Sigmoid colon (tissue), 6 donors: ENCODE measurements at regions not wholly inside any gene's neighbourhood (a gene's known extent, or its start where the extent isn't known, plus 50 kb on each side); places are given as distances from the start of the nearest gene placed in this dataset.

Experiments used
- DNase-seq: peaks from one replicate; pipeline ENCODE4 v3.0.0-alpha.2; 2019
- H3K27ac ChIP-seq, 4 donors: fragments of 200-600 bp; sonication (generic); one replicate each; pipeline ENCODE4 v1.5.1; 2016 to 2019; ENCODE audit warnings: mild to moderate bottlenecking in 1 of 4
- H3K27me3 ChIP-seq, 3 donors: fragments of 200-600 bp; sonication (generic); one replicate each; pipeline ENCODE4 v1.5.1; 2019; ENCODE audit warnings: mild to moderate bottlenecking in 1 of 3
- H3K36me3 ChIP-seq, 4 donors: fragments of 200-600 bp; sonication (generic); one replicate each; pipeline ENCODE4 v1.5.1; 2016 to 2019
- H3K4me1 ChIP-seq, 4 donors: fragments of 200-600 bp; sonication (generic); one replicate each; pipeline ENCODE4 v1.5.1; 2017 to 2019
- H3K4me3 ChIP-seq, 4 donors: fragments of 200-600 bp; sonication (generic); one replicate each; pipeline ENCODE4 v1.5.1; 2017 to 2019; ENCODE audit warnings: mild to moderate bottlenecking in 2 of 4, moderate library complexity in 1 of 4
- H3K9me3 ChIP-seq, 4 donors: fragments of 200-600 bp in 3 of 4; sonication (generic) in 3 of 4; one replicate each; pipeline versions ENCODE4 v1.5.1 to v1.6.1; 2013 to 2019
- CTCF ChIP-seq, 4 experiments: fragments of 450-650 bp in 3 of 4; fragments of 200-600 bp in 1 of 4; IDR thresholded peaks; one replicate each; pipeline ENCODE4 v1.5.1; 2016 to 2019; ENCODE audit warnings: antibody characterized with exemption in 4 of 4, mild to moderate bottlenecking in 3 of 4, moderate library complexity in 2 of 4
- EP300 ChIP-seq, 4 donors: sonication (generic); formaldehyde crosslinking; IDR thresholded peaks; one replicate each; pipeline ENCODE4 v1.6.1; 2017; ENCODE audit warnings: antibody characterized with exemption in 4 of 4
- POLR2A ChIP-seq, 2 donors: fragments of 450-650 bp; IDR thresholded peaks; one replicate each; pipeline ENCODE4 v1.6.1; 2016; ENCODE audit warnings: antibody characterized with exemption in 2 of 2, mild to moderate bottlenecking in 2 of 2, moderate library complexity in 2 of 2
- POLR2AphosphoS5 ChIP-seq, 4 donors: sonication (generic); formaldehyde crosslinking; IDR thresholded peaks; one replicate each; pipeline ENCODE4 v1.6.1; 2017; ENCODE audit warnings: antibody characterized with exemption in 4 of 4
- WGBS, 2 donors: extraction: QIAGEN DNeasy Blood & Tissue Kit; methylation state at CpG; one replicate each; pipeline ENCODE4 v1.1.7; 2013; 5-methylcytosine and 5-hydroxymethylcytosine counted together
- intact Hi-C: fragments of 100-400 bp; cut with DNase I; formaldehyde crosslinking; loops from one replicate; pipeline ENCODE4 v1.15.1; 2023
- donor health status: healthy with polysubstance abuse.
- donor health status: healthy.

- no peak for TF ChIP-seq POLR2A (IDR thresholded peaks at IDR 0.05)
- no peak for TF ChIP-seq CTCF (IDR thresholded peaks at IDR 0.05)
- TF ChIP-seq POLR2AphosphoS5 (IDR thresholded peaks at IDR 0.05) = no peak
- no peak for TF ChIP-seq EP300 (IDR thresholded peaks at IDR 0.05)
- H3K36me3 ChIP-seq = no peaks in the 10 kb centered on the region
- no peak overlapping the region for H3K4me3 ChIP-seq
- intact Hi-C loops = no loop called here
- WGBS, 2 donors = 59 to 80% methylated on average over 11 of the region's 11 CpGs
- H3K27me3 ChIP-seq = no peaks in the 10 kb centered on the region
- H3K4me1 ChIP-seq = peaks cover 0 to 46% (median 42%) of the 10 kb centered on the region in 4 donors
- no peak for DNase-seq
- H3K27ac ChIP-seq = no peak overlapping the region
- H3K9me3 ChIP-seq = no peaks in the 10 kb centered on the region
Measured at GRCh38 chr20:62535282-62535811, 59.6 kb upstream of the GATA5 start.

- Histone ChIP-seq H3K4me1 (peaks cover 0 to 52% (median 47%) of the 10 kb centered on the region in 4 donors), H3K9me3 (no peaks in the 10 kb centered on the region), H3K27ac (peak overlapping the region in 3 of 4 donors; percentile 83 to 87 (median 85)), H3K27me3 (no peaks in the 10 kb centered on the region), H3K36me3 (no peaks in the 10 kb centered on the region), H3K4me3 (no peak overlapping the region)
- DNase-seq = no peak
- no peak for TF ChIP-seq EP300 (IDR thresholded peaks at IDR 0.05)
- no peak for TF ChIP-seq POLR2AphosphoS5 (IDR thresholded peaks at IDR 0.05)
- no peak for TF ChIP-seq POLR2A (IDR thresholded peaks at IDR 0.05)
- no peak for TF ChIP-seq CTCF (IDR thresholded peaks at IDR 0.05)
- WGBS, 2 donors = 70 to 87% methylated on average over 12 of the region's 12 CpGs
- intact Hi-C loops = no loop called here
Measured at GRCh38 chr20:62535964-62536363, 60.2 kb upstream of the GATA5 start.

- H3K27ac ChIP-seq = peak overlapping the region in 3 of 4 donors; percentile 83 to 87 (median 85)
- no peaks in the 10 kb centered on the region for H3K9me3 ChIP-seq
- no peaks in the 10 kb centered on the region for H3K27me3 ChIP-seq
- H3K4me3 ChIP-seq = no peak overlapping the region
- TF ChIP-seq POLR2A (IDR thresholded peaks at IDR 0.05) (no peak), POLR2AphosphoS5 (IDR thresholded peaks at IDR 0.05) (peak in 3 of 4 donors; percentile 47 to 54 (median 49)), CTCF (IDR thresholded peaks at IDR 0.05) (no peak)
- WGBS, 2 donors = 19 to 63% methylated on average over 16 of the region's 16 CpGs
- H3K4me1 ChIP-seq = peaks cover 0 to 60% (median 47%) of the 10 kb centered on the region in 4 donors
- intact Hi-C loops = no loop called here
- peak; percentile 85 for DNase-seq
- H3K36me3 ChIP-seq = no peaks in the 10 kb centered on the region
Measured at GRCh38 chr20:62536871-62537401, 61.1 kb upstream of the GATA5 start.

- Histone ChIP-seq H3K4me3 (no peak overlapping the region), H3K27me3 (no peaks in the 10 kb centered on the region), H3K36me3 (no peaks in the 10 kb centered on the region), H3K27ac (peak overlapping the region in 3 of 4 donors; percentile 83 to 87 (median 85)), H3K4me1 (peaks cover 0 to 68% (median 47%) of the 10 kb centered on the region in 4 donors), H3K9me3 (no peaks in the 10 kb centered on the region)
- 75 to 85% methylated on average over 28 of the region's 28 CpGs for WGBS, 2 donors
- intact Hi-C loops = loop anchor here (2.0 kb wide), 1 partner anchor 17 kb away; no protein-coding TSS in a partner anchor
- TF ChIP-seq EP300 (IDR thresholded peaks at IDR 0.05) = no peak
- no peak for TF ChIP-seq POLR2A (IDR thresholded peaks at IDR 0.05)
- TF ChIP-seq CTCF (IDR thresholded peaks at IDR 0.05) = no peak
- TF ChIP-seq POLR2AphosphoS5 (IDR thresholded peaks at IDR 0.05) = no peak
- DNase-seq = no peak
Measured at GRCh38 chr20:62537649-62538292, 62.0 kb upstream of the GATA5 start.
